ENCODE measurements at regions not wholly inside any gene's neighbourhood (a gene's known extent, or its start where the extent isn't known, plus 50 kb on each side); places are given as distances from the start of the nearest gene placed in this dataset.

GRCh38 chr2:239462191-239462515 lies 61.3 kb upstream of the HDAC4 start:
- DNase-seq (ENCODE audit: low spot score): peak; percentile 37

GRCh38 chr2:239461291-239462190 lies 60.7 kb upstream of the HDAC4 start:
- DNase-seq (ENCODE audit: low spot score): peak; percentile 31

- DNase-seq (ENCODE audit: low spot score): peak; percentile 4
These were observed 60.0 kb upstream of the HDAC4 start for GRCh38 chr2:239460780-239461179.

- DNase-seq (ENCODE audit: low spot score): peak; percentile 23
These were observed 58.8 kb upstream of the HDAC4 start for GRCh38 chr2:239459606-239460005.

GRCh38 chr2:239459056-239459455 lies 58.2 kb upstream of the HDAC4 start:
- DNase-seq (ENCODE audit: low spot score): peak; percentile 28

GRCh38 chr2:239457586-239458445 lies 57.0 kb upstream of the HDAC4 start:
- peak; percentile 32 for DNase-seq (ENCODE audit: low spot score)

GRCh38 chr2:239456940-239457339 lies 56.1 kb upstream of the HDAC4 start:
- peak; percentile 26 for DNase-seq (ENCODE audit: low spot score)

- DNase-seq (ENCODE audit: low spot score): peak; percentile 15
These were observed 54.8 kb upstream of the HDAC4 start for GRCh38 chr2:239455436-239456203.

- DNase-seq (ENCODE audit: low spot score): no peak
These were observed 53.7 kb upstream of the HDAC4 start for GRCh38 chr2:239454507-239454906.

Data from ureter (tissue), 1 donor.